Transverse colon (tissue), 4 donors: ENCODE measurements at regions not wholly inside any gene's neighbourhood (a gene's known extent, or its start where the extent isn't known, plus 50 kb on each side); places are given as distances from the start of the nearest gene placed in this dataset.

Experiments used
- DNase-seq: peaks from one replicate; pipeline ENCODE4 v3.0.0-alpha.2; 2019
- H3K27ac ChIP-seq, 4 donors: fragments of 200-600 bp; sonication (generic); 2 replicates each; pipeline ENCODE4 v1.5.1; 2016 to 2018; ENCODE audit warnings: inconsistent platforms in 4 of 4
- H3K27me3 ChIP-seq: fragments of 200-600 bp; sonication (generic); 2 replicates; pipeline ENCODE4 v1.5.1; 2017; ENCODE audit warnings: inconsistent platforms
- H3K36me3 ChIP-seq, 4 donors: fragments of 200-600 bp; sonication (generic); 2 replicates each; pipeline ENCODE4 v1.5.1; 2017 to 2019; ENCODE audit warnings: inconsistent platforms in 4 of 4
- H3K4me1 ChIP-seq, 4 donors: fragments of 200-600 bp; sonication (generic); 2 replicates each; pipeline ENCODE4 v1.5.1; 2017 to 2020; ENCODE audit warnings: inconsistent platforms in 4 of 4
- H3K4me3 ChIP-seq, 4 donors: fragments of 200-600 bp; sonication (generic); 1 replicate in 1 of 4; 2 replicates in 3 of 4; pipeline versions ENCODE4 v1.5.1 to v1.6.1; 2017 to 2019; ENCODE audit warnings: inconsistent platforms in 4 of 4
- H3K9me3 ChIP-seq, 2 donors: fragments of 200-600 bp; sonication (generic); 2 replicates each; pipeline ENCODE4 v1.5.1; 2017 to 2019; ENCODE audit warnings: inconsistent platforms in 2 of 2
- CTCF ChIP-seq, 5 experiments: fragments of 200-600 bp in 3 of 5; fragments of 450-650 bp in 2 of 5; sonication (generic) in 3 of 5; IDR thresholded peaks; 1 replicate in 2 of 5; 2 replicates in 3 of 5; pipeline ENCODE4 v1.5.1; 2016 to 2017; ENCODE audit warnings: antibody characterized with exemption in 5 of 5, inconsistent platforms in 3 of 5, mild to moderate bottlenecking in 2 of 5, moderate library complexity in 1 of 5
- EP300 ChIP-seq: sonication (generic); formaldehyde crosslinking; IDR thresholded peaks from one replicate; pipeline ENCODE4 v1.6.1; 2017; ENCODE audit warnings: antibody characterized with exemption, low read depth
- POLR2A ChIP-seq: fragments of 450-650 bp; IDR thresholded peaks from one replicate; pipeline ENCODE4 v1.6.1; 2016; ENCODE audit warnings: antibody characterized with exemption, mild to moderate bottlenecking, moderate library complexity
- POLR2AphosphoS5 ChIP-seq, 3 donors: sonication (generic); formaldehyde crosslinking; IDR thresholded peaks; one replicate each; pipeline ENCODE4 v1.6.1; 2016; ENCODE audit warnings: antibody characterized with exemption in 3 of 3
- WGBS, 2 donors: methylation state at CpG; one replicate each; pipeline ENCODE4 v1.1.5; 2018; ENCODE audit warnings: low coverage in 1 of 2; 5-methylcytosine and 5-hydroxymethylcytosine counted together
- in situ Hi-C, 4 donors: fragments of 200-750 bp; cut with MboI; loops; one replicate each; pipeline versions ENCODE4 v1.15.0 to v1.15.1; 2017; ENCODE audit warnings: low sequenced_read_pairs in 3 of 4, low pct_ligation_motif_present in 1 of 4, low pct_unique_long_range_greater_than_20kb in 1 of 4
- intact Hi-C: fragments of 100-400 bp; cut with DNase I; formaldehyde crosslinking; loops from one replicate; pipeline ENCODE4 v1.15.1; 2023; ENCODE audit warnings: low total_unique reads

GRCh38 chr18:66949419-66949818 lies 345.5 kb upstream of the CDH19 start:
- WGBS, 2 donors, result 89 to 92% methylated on average over 8 to 14 of the region's 14 CpGs
- in situ Hi-C loops, result no loop called here
- Histone ChIP-seq H3K4me3 (no peak overlapping the region), H3K4me1 (no peaks in the 10 kb centered on the region), H3K27ac (no peak overlapping the region), H3K9me3 (no peaks in the 10 kb centered on the region), H3K27me3 (no peaks in the 10 kb centered on the region), H3K36me3 (no peaks in the 10 kb centered on the region)
- intact Hi-C loops, result no loop called here
- DNase-seq, result no peak
- TF ChIP-seq POLR2AphosphoS5 (IDR thresholded peaks at IDR 0.05) (no peak), POLR2A (no peak), CTCF (IDR thresholded peaks at IDR 0.05) (no peak), EP300 (no peak)

GRCh38 chr18:66937546-66937945 lies 333.7 kb upstream of the CDH19 start:
- Histone ChIP-seq H3K27me3 (no peaks in the 10 kb centered on the region), H3K36me3 (no peaks in the 10 kb centered on the region), H3K27ac (no peak overlapping the region), H3K4me3 (no peak overlapping the region), H3K9me3 (no peaks in the 10 kb centered on the region), H3K4me1 (no peaks in the 10 kb centered on the region)
- intact Hi-C loops (no loop called here), in situ Hi-C loops (no loop called here)
- no peak for DNase-seq
- TF ChIP-seq CTCF (IDR thresholded peaks at IDR 0.05) (no peak), POLR2A (no peak), EP300 (no peak), POLR2AphosphoS5 (IDR thresholded peaks at IDR 0.05) (no peak)
- WGBS, 2 donors, result 88 to 89% methylated on average over 2 of the region's 2 CpGs

- Histone ChIP-seq H3K27ac (no peak overlapping the region), H3K36me3 (no peaks in the 10 kb centered on the region), H3K4me3 (no peak overlapping the region), H3K27me3 (no peaks in the 10 kb centered on the region), H3K4me1 (no peaks in the 10 kb centered on the region), H3K9me3 (no peaks in the 10 kb centered on the region)
- TF ChIP-seq CTCF (IDR thresholded peaks at IDR 0.05) (no peak), POLR2AphosphoS5 (IDR thresholded peaks at IDR 0.05) (no peak), EP300 (no peak), POLR2A (no peak)
- DNase-seq, result no peak
- intact Hi-C loops, result no loop called here
- 88 to 92% methylated on average over 8 to 11 of the region's 11 CpGs for WGBS, 2 donors
- in situ Hi-C loops, result no loop called here
These were observed 327.1 kb upstream of the CDH19 start for GRCh38 chr18:66931010-66931409.

GRCh38 chr18:66916834-66917233 lies 312.9 kb upstream of the CDH19 start:
- H3K4me1 ChIP-seq, result no peaks in the 10 kb centered on the region
- H3K27me3 ChIP-seq, result no peaks in the 10 kb centered on the region
- no peak for DNase-seq
- no peaks in the 10 kb centered on the region for H3K36me3 ChIP-seq
- intact Hi-C loops, result no loop called here
- in situ Hi-C loops, result no loop called here
- no peaks in the 10 kb centered on the region for H3K9me3 ChIP-seq
- no peak overlapping the region for H3K4me3 ChIP-seq
- no peak overlapping the region for H3K27ac ChIP-seq
- TF ChIP-seq POLR2AphosphoS5 (IDR thresholded peaks at IDR 0.05) (no peak), EP300 (no peak), CTCF (IDR thresholded peaks at IDR 0.05) (no peak), POLR2A (no peak)
